Upper lobe of right lung (tissue), 1 donor: ENCODE measurements at regions not wholly inside any gene's neighbourhood (a gene's known extent, or its start where the extent isn't known, plus 50 kb on each side); places are given as distances from the start of the nearest gene placed in this dataset.

ENCODE experiments used
- ATAC-seq: fragments of 200-7000 bp; cut with Tn5 transposase; one replicate; pipeline ENCODE4 v1.9.1; 2020; ENCODE audit warnings: mild to moderate bottlenecking, moderate library complexity
- DNase-seq: peaks from one replicate; pipeline ENCODE4 v3.0.0-alpha.2; 2020
- H3K27ac ChIP-seq: fragments of 200-600 bp; one replicate; pipeline ENCODE4 v1.8.0; 2022
- H3K27me3 ChIP-seq: fragments of 200-600 bp; one replicate; pipeline ENCODE4 v1.8.0; 2022; ENCODE audit warnings: mild to moderate bottlenecking
- H3K36me3 ChIP-seq: fragments of 200-600 bp; one replicate; pipeline ENCODE4 v1.8.0; 2022
- H3K4me1 ChIP-seq: fragments of 200-600 bp; one replicate; pipeline ENCODE4 v1.8.0; 2022
- H3K4me3 ChIP-seq: fragments of 200-600 bp; one replicate; pipeline ENCODE4 v1.8.0; 2022; ENCODE audit warnings: mild to moderate bottlenecking
- H3K9me3 ChIP-seq: fragments of 200-600 bp; one replicate; pipeline ENCODE4 v1.8.0; 2022
- CTCF ChIP-seq: fragments of 200-600 bp; IDR thresholded peaks from one replicate; pipeline ENCODE4 v1.8.0; 2022; ENCODE audit warnings: antibody characterized with exemption
- intact Hi-C: fragments of 100-400 bp; cut with DNase I; formaldehyde crosslinking; loops from one replicate; pipeline ENCODE4 v1.11.0; 2022
- donor health status: DM: no; HTN: yes; CAD: no; lungs with severe emphysema.

GRCh38 chr6:7033202-7033601, 74.6 kb upstream of the RREB1 start:
- intact Hi-C loops: no loop called here
- no peaks in the 10 kb centered on the region for H3K36me3 ChIP-seq
- DNase-seq (no peak), ATAC-seq (peak; percentile 27)
- no peaks in the 10 kb centered on the region for H3K9me3 ChIP-seq
- no peak for TF ChIP-seq CTCF
- no peaks in the 10 kb centered on the region for H3K4me1 ChIP-seq
- H3K27me3 ChIP-seq: peaks cover 6% of the 10 kb centered on the region
- no peak overlapping the region for H3K27ac ChIP-seq
- H3K4me3 ChIP-seq: no peak overlapping the region

GRCh38 chr6:7034055-7034454, 73.7 kb upstream of the RREB1 start:
- ATAC-seq: no peak
- intact Hi-C loops: no loop called here
- Histone ChIP-seq H3K4me1 (no peaks in the 10 kb centered on the region), H3K27ac (no peak overlapping the region), H3K36me3 (no peaks in the 10 kb centered on the region), H3K4me3 (no peak overlapping the region), H3K9me3 (no peaks in the 10 kb centered on the region), H3K27me3 (peaks cover 6% of the 10 kb centered on the region)
- no peak for DNase-seq
- TF ChIP-seq CTCF: no peak

- Histone ChIP-seq H3K4me3 (no peak overlapping the region), H3K4me1 (no peaks in the 10 kb centered on the region), H3K27ac (no peak overlapping the region), H3K36me3 (no peaks in the 10 kb centered on the region), H3K9me3 (no peaks in the 10 kb centered on the region), H3K27me3 (peaks cover 6% of the 10 kb centered on the region)
- TF ChIP-seq CTCF: no peak
- DNase-seq: no peak
- intact Hi-C loops: no loop called here
- no peak for ATAC-seq
Observed at GRCh38 chr6:7035837-7036249, 71.9 kb upstream of the RREB1 start.

- Histone ChIP-seq H3K27ac (no peak overlapping the region), H3K27me3 (no peaks in the 10 kb centered on the region), H3K36me3 (no peaks in the 10 kb centered on the region), H3K9me3 (no peaks in the 10 kb centered on the region), H3K4me3 (no peak overlapping the region), H3K4me1 (no peaks in the 10 kb centered on the region)
- no peak for ATAC-seq
- DNase-seq: no peak
- intact Hi-C loops: no loop called here
- no peak for TF ChIP-seq CTCF
Observed at GRCh38 chr6:7041511-7042026, 66.2 kb upstream of the RREB1 start.

- H3K27me3 ChIP-seq: no peaks in the 10 kb centered on the region
- no peaks in the 10 kb centered on the region for H3K9me3 ChIP-seq
- H3K27ac ChIP-seq: no peak overlapping the region
- no peak for TF ChIP-seq CTCF
- no peaks in the 10 kb centered on the region for H3K36me3 ChIP-seq
- ATAC-seq: peak; percentile 72
- DNase-seq: no peak
- H3K4me1 ChIP-seq: no peaks in the 10 kb centered on the region
- H3K4me3 ChIP-seq: no peak overlapping the region
- intact Hi-C loops: no loop called here
Observed at GRCh38 chr6:7042056-7042653, 65.6 kb upstream of the RREB1 start.
